HUES48 (cell line): ENCODE measurements at regions not wholly inside any gene's neighbourhood (a gene's known extent, or its start where the extent isn't known, plus 50 kb on each side); places are given as distances from the start of the nearest gene placed in this dataset.
"Not testable (repeated sequence)": the region's sequence is repeated elsewhere in the genome, so short reads cannot be mapped to it uniquely, and the experiment has no call there.

Source experiments
- H3K27ac ChIP-seq: one replicate; pipeline ENCODE4 v1.7.0; 2013; ENCODE audit warnings: low read depth, low read length, inconsistent platforms
- H3K27me3 ChIP-seq: 2 replicates; pipeline ENCODE4 v1.6.1; 2013; ENCODE audit warnings: mild to moderate bottlenecking, low read length; ENCODE audit not compliant: control insufficient read depth, insufficient read depth
- H3K36me3 ChIP-seq: 2 replicates; pipeline ENCODE4 v1.6.1; 2013; ENCODE audit warnings: low read length; ENCODE audit not compliant: control insufficient read depth, insufficient read depth
- H3K4me1 ChIP-seq: 2 replicates; pipeline ENCODE4 v1.6.1; 2013; ENCODE audit warnings: mild to moderate bottlenecking, low read length; ENCODE audit not compliant: control insufficient read depth, insufficient read depth
- H3K4me3 ChIP-seq: 2 replicates; pipeline ENCODE4 v1.5.1; 2013; ENCODE audit warnings: mild to moderate bottlenecking, low read depth, low read length
- H3K9ac ChIP-seq: 2 replicates; pipeline ENCODE4 v1.6.1; 2013; ENCODE audit warnings: mild to moderate bottlenecking, low read depth, low read length, moderate library complexity
- H3K9me3 ChIP-seq: 2 replicates; pipeline ENCODE4 v1.6.1; 2013; ENCODE audit warnings: low read length; ENCODE audit not compliant: control insufficient read depth, insufficient read depth

GRCh38 chr20:48222595-48223180 lies 437.4 kb upstream of the SULF2 start:
- Histone ChIP-seq H3K27ac (no peak overlapping the region), H3K4me3 (no peak overlapping the region), H3K4me1 (no peaks in the 10 kb centered on the region), H3K27me3 (no peaks in the 10 kb centered on the region), H3K9me3 (no peaks in the 10 kb centered on the region), H3K9ac (no peak overlapping the region), H3K36me3 (no peaks in the 10 kb centered on the region)

- no peaks in the 10 kb centered on the region for H3K27me3 ChIP-seq
- H3K9me3 ChIP-seq: no peaks in the 10 kb centered on the region
- H3K36me3 ChIP-seq: no peaks in the 10 kb centered on the region
- H3K4me1 ChIP-seq: no peaks in the 10 kb centered on the region
- H3K4me3 ChIP-seq: no peak overlapping the region
- H3K27ac ChIP-seq: no peak overlapping the region
- H3K9ac ChIP-seq: no peak overlapping the region
These were observed 434.9 kb upstream of the SULF2 start for GRCh38 chr20:48220033-48220633.

GRCh38 chr20:48219306-48219705 lies 434.0 kb upstream of the SULF2 start:
- H3K9me3 ChIP-seq: no peaks in the 10 kb centered on the region
- H3K4me3 ChIP-seq: no peak overlapping the region
- H3K36me3 ChIP-seq: no peaks in the 10 kb centered on the region
- no peaks in the 10 kb centered on the region for H3K27me3 ChIP-seq
- no peak overlapping the region for H3K9ac ChIP-seq
- no peaks in the 10 kb centered on the region for H3K4me1 ChIP-seq
- H3K27ac ChIP-seq: no peak overlapping the region

GRCh38 chr20:48217190-48217589 lies 431.9 kb upstream of the SULF2 start:
- H3K4me3 ChIP-seq: no peak overlapping the region
- H3K27me3 ChIP-seq: no peaks in the 10 kb centered on the region
- H3K9me3 ChIP-seq: no peaks in the 10 kb centered on the region
- H3K4me1 ChIP-seq: no peaks in the 10 kb centered on the region
- no peaks in the 10 kb centered on the region for H3K36me3 ChIP-seq
- no peak overlapping the region for H3K9ac ChIP-seq
- H3K27ac ChIP-seq: no peak overlapping the region

- no peaks in the 10 kb centered on the region for H3K9me3 ChIP-seq
- no peaks in the 10 kb centered on the region for H3K36me3 ChIP-seq
- H3K27ac ChIP-seq: no peak overlapping the region
- H3K4me3 ChIP-seq: no peak overlapping the region
- no peaks in the 10 kb centered on the region for H3K27me3 ChIP-seq
- H3K4me1 ChIP-seq: no peaks in the 10 kb centered on the region
- no peak overlapping the region for H3K9ac ChIP-seq
These were observed 430.3 kb upstream of the SULF2 start for GRCh38 chr20:48215536-48215935.

- Histone ChIP-seq H3K9me3 (no peaks in the 10 kb centered on the region), H3K27me3 (no peaks in the 10 kb centered on the region), H3K9ac (no peak overlapping the region), H3K4me3 (no peak overlapping the region), H3K4me1 (no peaks in the 10 kb centered on the region), H3K36me3 (no peaks in the 10 kb centered on the region), H3K27ac (no peak overlapping the region)
These were observed 429.3 kb upstream of the SULF2 start for GRCh38 chr20:48214601-48215000.

GRCh38 chr20:48213635-48214034 lies 428.4 kb upstream of the SULF2 start:
- H3K4me3 ChIP-seq, H3K4me1 ChIP-seq, H3K27me3 ChIP-seq, H3K36me3 ChIP-seq, H3K9me3 ChIP-seq, H3K9ac ChIP-seq, H3K27ac ChIP-seq: not testable (repeated sequence)

- H3K27ac ChIP-seq: no peak overlapping the region
- no peaks in the 10 kb centered on the region for H3K4me1 ChIP-seq
- H3K9me3 ChIP-seq: no peaks in the 10 kb centered on the region
- H3K9ac ChIP-seq: no peak overlapping the region
- H3K36me3 ChIP-seq: no peaks in the 10 kb centered on the region
- H3K4me3 ChIP-seq: no peak overlapping the region
- H3K27me3 ChIP-seq: no peaks in the 10 kb centered on the region
These were observed 427.7 kb upstream of the SULF2 start for GRCh38 chr20:48212806-48213509.

- no peak overlapping the region for H3K4me3 ChIP-seq
- H3K4me1 ChIP-seq: no peaks in the 10 kb centered on the region
- no peak overlapping the region for H3K27ac ChIP-seq
- no peaks in the 10 kb centered on the region for H3K36me3 ChIP-seq
- no peaks in the 10 kb centered on the region for H3K9me3 ChIP-seq
- H3K9ac ChIP-seq: no peak overlapping the region
- H3K27me3 ChIP-seq: no peaks in the 10 kb centered on the region
These were observed 426.6 kb upstream of the SULF2 start for GRCh38 chr20:48211847-48212246.

GRCh38 chr20:48211238-48211637 lies 426.0 kb upstream of the SULF2 start:
- H3K27ac ChIP-seq: no peak overlapping the region
- H3K36me3 ChIP-seq: no peaks in the 10 kb centered on the region
- H3K9me3 ChIP-seq: no peaks in the 10 kb centered on the region
- no peaks in the 10 kb centered on the region for H3K4me1 ChIP-seq
- H3K9ac ChIP-seq: no peak overlapping the region
- no peak overlapping the region for H3K4me3 ChIP-seq
- no peaks in the 10 kb centered on the region for H3K27me3 ChIP-seq
